ENCODE measurements at regions not wholly inside any gene's neighbourhood (a gene's known extent, or its start where the extent isn't known, plus 50 kb on each side); places are given as distances from the start of the nearest gene placed in this dataset.

DNA sequence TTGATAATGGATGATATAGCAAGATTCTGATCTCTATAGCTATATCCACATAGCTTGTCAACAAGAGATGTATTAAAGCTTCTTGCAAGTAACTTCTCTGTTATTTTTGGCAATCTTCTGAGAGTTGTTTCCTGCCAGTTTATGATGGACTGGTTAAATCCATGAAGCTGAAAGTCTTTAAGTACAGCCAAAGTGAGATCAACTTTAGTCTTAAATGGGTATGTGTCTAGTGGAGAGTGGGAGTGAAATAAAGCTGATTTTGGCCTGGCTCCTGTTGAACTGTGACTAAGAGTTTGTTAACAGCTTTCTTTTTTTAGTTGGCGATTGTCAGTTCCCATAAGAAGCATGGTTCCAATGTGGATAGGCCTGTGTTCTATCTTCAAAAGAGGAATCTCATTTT is 350.9 kb upstream of the PCSK5 start:
- Histone ChIP-seq H2AK9ac (replicated peaks; ENCODE audit: low read depth, low read length, poor library complexity) (no peak overlapping the region), H3K56ac (ENCODE audit: extremely low read depth, insufficient read depth, low read length) (no peak overlapping the region), H4K5ac (ENCODE audit: low read depth, low read length) (no peak overlapping the region), H4K8ac (ENCODE audit: low read depth in 2 of 2, low read length in 2 of 2) (no peak overlapping the region), H3K9ac (ENCODE audit: low read depth, low read length) (no peak overlapping the region), H3K4me3 (ENCODE audit: insufficient read depth, low read depth, low read length) (no peak overlapping the region), H2AK5ac (ENCODE audit: low read depth, low read length) (no peak overlapping the region), H3K9me1 (ENCODE audit: insufficient read depth, low read length) (no peaks in the 10 kb centered on the region), H2BK120ac (ENCODE audit: low read depth, low read length) (no peak overlapping the region), H3K23ac (ENCODE audit: low read depth, low read length) (no peak overlapping the region), H3K27ac (ENCODE audit: insufficient read depth, low read length) (no peak overlapping the region), H2AFZ (replicated peaks; ENCODE audit: low read length, poor library complexity) (no peak overlapping the region), H3K36me3 (ENCODE audit: control insufficient read depth, insufficient read depth, low read length) (no peaks in the 10 kb centered on the region), H4K91ac (ENCODE audit: insufficient read depth, low read depth, low read length) (no peak overlapping the region), H3K79me1 (ENCODE audit: low read depth in 1 of 2, low read length in 2 of 2) (no peaks in the 10 kb centered on the region), H4K20me1 (ENCODE audit: insufficient read depth, low read length) (no peaks in the 10 kb centered on the region), H2BK15ac (ENCODE audit: low read depth, low read length) (no peak overlapping the region), H3K9me3 (ENCODE audit: control insufficient read depth, insufficient read depth, low read length) (no peaks in the 10 kb centered on the region; the same call in 1 of the 2 replicates), H3K27me3 (ENCODE audit: control insufficient read depth, insufficient read depth, low read length) (no peaks in the 10 kb centered on the region), H2BK5ac (ENCODE audit: low read depth, low read length, poor library complexity, severe bottlenecking) (no peak overlapping the region), H3K4ac (ENCODE audit: low read depth, low read length) (no peak overlapping the region), H2BK20ac (ENCODE audit: low read depth, low read length) (no peak overlapping the region), H3K18ac (ENCODE audit: low read depth, low read length) (no peak overlapping the region), H3K4me2 (ENCODE audit: low read depth, low read length) (no peak overlapping the region), H3K4me1 (ENCODE audit: control insufficient read depth, insufficient read depth, low read length) (no peaks in the 10 kb centered on the region), H3K14ac (replicated peaks; ENCODE audit: low read depth, low read length) (no peak overlapping the region)
- BruUV-seq (replicated peaks): no TSS peak
- ChIA-PET CTCF (no interaction called here), POLR2A (ENCODE audit: unreplicated experiment) (no interaction called here)
- TF ChIP-seq CHD1 (IDR thresholded peaks at IDR 0.05; ENCODE audit: low read depth, low read length) (no peak), FOS (IDR thresholded peaks at IDR 0.05; ENCODE audit: low read depth, low read length) (no peak), RCOR1 (IDR thresholded peaks at IDR 0.05; ENCODE audit: insufficient replicate concordance, low read length) (no peak), MXI1 (IDR thresholded peaks at IDR 0.05; ENCODE audit: borderline replicate concordance, low read depth, low read length) (no peak), POLR2A (IDR thresholded peaks at IDR 0.05; ENCODE audit: low read depth, low read length) (no peak), SMC3 (IDR thresholded peaks at IDR 0.05; ENCODE audit: low read depth, low read length) (no peak), RFX5 (IDR thresholded peaks at IDR 0.05; ENCODE audit: low read depth, low read length) (no peak), BHLHE40 (IDR thresholded peaks at IDR 0.05; ENCODE audit: low read depth, low read length) (no peak), MAZ (IDR thresholded peaks at IDR 0.05; ENCODE audit: borderline replicate concordance, low read depth, low read length) (no peak), RAD21 (IDR thresholded peaks at IDR 0.05; ENCODE audit: low read length) (no peak), NFE2L2 (IDR thresholded peaks at IDR 0.05; ENCODE audit: low read depth, low read length) (no peak), MAFK (IDR thresholded peaks at IDR 0.05; ENCODE audit: low read depth, low read length) (no peak), CEBPB (IDR thresholded peaks at IDR 0.05; ENCODE audit: low read depth, low read length) (no peak)
- TF ChIP-seq, protein P1, sequence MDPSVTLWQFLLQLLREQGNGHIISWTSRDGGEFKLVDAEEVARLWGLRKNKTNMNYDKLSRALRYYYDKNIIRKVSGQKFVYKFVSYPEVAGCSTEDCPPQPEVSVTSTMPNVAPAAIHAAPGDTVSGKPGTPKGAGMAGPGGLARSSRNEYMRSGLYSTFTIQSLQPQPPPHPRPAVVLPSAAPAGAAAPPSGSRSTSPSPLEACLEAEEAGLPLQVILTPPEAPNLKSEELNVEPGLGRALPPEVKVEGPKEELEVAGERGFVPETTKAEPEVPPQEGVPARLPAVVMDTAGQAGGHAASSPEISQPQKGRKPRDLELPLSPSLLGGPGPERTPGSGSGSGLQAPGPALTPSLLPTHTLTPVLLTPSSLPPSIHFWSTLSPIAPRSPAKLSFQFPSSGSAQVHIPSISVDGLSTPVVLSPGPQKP (IDR thresholded peaks at IDR 0.05; ENCODE audit: borderline replicate concordance, low read depth, low read length): no peak
- TF ChIP-seq, protein P2, sequence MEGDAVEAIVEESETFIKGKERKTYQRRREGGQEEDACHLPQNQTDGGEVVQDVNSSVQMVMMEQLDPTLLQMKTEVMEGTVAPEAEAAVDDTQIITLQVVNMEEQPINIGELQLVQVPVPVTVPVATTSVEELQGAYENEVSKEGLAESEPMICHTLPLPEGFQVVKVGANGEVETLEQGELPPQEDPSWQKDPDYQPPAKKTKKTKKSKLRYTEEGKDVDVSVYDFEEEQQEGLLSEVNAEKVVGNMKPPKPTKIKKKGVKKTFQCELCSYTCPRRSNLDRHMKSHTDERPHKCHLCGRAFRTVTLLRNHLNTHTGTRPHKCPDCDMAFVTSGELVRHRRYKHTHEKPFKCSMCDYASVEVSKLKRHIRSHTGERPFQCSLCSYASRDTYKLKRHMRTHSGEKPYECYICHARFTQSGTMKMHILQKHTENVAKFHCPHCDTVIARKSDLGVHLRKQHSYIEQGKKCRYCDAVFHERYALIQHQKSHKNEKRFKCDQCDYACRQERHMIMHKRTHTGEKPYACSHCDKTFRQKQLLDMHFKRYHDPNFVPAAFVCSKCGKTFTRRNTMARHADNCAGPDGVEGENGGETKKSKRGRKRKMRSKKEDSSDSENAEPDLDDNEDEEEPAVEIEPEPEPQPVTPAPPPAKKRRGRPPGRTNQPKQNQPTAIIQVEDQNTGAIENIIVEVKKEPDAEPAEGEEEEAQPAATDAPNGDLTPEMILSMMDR (conservative IDR thresholded peaks at IDR 0.05; ENCODE audit: low read depth, low read length): no peak
- TF ChIP-seq, protein P3, sequence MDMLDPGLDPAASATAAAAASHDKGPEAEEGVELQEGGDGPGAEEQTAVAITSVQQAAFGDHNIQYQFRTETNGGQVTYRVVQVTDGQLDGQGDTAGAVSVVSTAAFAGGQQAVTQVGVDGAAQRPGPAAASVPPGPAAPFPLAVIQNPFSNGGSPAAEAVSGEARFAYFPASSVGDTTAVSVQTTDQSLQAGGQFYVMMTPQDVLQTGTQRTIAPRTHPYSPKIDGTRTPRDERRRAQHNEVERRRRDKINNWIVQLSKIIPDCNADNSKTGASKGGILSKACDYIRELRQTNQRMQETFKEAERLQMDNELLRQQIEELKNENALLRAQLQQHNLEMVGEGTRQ (IDR thresholded peaks at IDR 0.05; ENCODE audit: low read depth, low read length): no peak
- in situ Hi-C loops (cut with MboI; ENCODE audit: low sequenced_read_pairs) (no loop called here), dilution Hi-C loops (cut with HindIII; ENCODE audit: low sequenced_read_pairs, unreplicated experiment) (no loop called here), intact Hi-C loops (cut with micrococcal nuclease) (no loop called here)
- WGBS, 2 experiments (ENCODE audit: extremely low coverage in 2 of 2, insufficient read length in 1 of 2): no CpG with 5 or more reads among the region's 1 CpG
- no peak for DNase-seq
- ATAC-seq (ENCODE audit: low read depth): no peak
